HL-60 (cell line): ENCODE measurements at regions not wholly inside any gene's neighbourhood (a gene's known extent, or its start where the extent isn't known, plus 50 kb on each side); places are given as distances from the start of the nearest gene placed in this dataset.

Experiments
- POLR2AphosphoS5 ChIP-seq: IDR thresholded peaks from 2 replicates; pipeline ENCODE4 v1.6.1; 2012; ENCODE audit warnings: low read depth
- TF ChIP-seq, protein P1 (sequence below): IDR thresholded peaks from 2 replicates; pipeline ENCODE4 v1.6.1; 2012; ENCODE audit warnings: low read depth; ENCODE audit not compliant: insufficient replicate concordance

DNA sequence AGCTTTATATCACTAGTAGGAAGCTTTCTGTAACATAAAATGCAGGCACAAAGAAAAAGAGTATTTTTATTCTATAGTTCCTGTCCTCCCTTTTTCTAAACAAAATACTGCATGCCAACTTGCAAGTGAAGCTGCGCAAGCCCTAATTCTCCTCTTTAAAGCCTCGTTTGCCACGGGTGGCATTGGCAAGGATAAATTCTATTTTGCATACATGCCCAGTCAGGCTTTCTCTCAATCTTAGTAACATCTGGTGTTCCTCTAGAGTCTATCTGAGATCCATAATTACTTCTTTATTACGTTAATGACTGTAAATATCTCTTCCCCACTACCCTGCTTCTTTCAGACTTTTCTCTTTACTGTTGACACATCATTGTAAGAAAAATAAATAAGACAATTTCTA, 97.1 kb upstream of the DAAM1 start:
- TF ChIP-seq, protein P1, sequence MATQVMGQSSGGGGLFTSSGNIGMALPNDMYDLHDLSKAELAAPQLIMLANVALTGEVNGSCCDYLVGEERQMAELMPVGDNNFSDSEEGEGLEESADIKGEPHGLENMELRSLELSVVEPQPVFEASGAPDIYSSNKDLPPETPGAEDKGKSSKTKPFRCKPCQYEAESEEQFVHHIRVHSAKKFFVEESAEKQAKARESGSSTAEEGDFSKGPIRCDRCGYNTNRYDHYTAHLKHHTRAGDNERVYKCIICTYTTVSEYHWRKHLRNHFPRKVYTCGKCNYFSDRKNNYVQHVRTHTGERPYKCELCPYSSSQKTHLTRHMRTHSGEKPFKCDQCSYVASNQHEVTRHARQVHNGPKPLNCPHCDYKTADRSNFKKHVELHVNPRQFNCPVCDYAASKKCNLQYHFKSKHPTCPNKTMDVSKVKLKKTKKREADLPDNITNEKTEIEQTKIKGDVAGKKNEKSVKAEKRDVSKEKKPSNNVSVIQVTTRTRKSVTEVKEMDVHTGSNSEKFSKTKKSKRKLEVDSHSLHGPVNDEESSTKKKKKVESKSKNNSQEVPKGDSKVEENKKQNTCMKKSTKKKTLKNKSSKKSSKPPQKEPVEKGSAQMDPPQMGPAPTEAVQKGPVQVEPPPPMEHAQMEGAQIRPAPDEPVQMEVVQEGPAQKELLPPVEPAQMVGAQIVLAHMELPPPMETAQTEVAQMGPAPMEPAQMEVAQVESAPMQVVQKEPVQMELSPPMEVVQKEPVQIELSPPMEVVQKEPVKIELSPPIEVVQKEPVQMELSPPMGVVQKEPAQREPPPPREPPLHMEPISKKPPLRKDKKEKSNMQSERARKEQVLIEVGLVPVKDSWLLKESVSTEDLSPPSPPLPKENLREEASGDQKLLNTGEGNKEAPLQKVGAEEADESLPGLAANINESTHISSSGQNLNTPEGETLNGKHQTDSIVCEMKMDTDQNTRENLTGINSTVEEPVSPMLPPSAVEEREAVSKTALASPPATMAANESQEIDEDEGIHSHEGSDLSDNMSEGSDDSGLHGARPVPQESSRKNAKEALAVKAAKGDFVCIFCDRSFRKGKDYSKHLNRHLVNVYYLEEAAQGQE = no peak
- no peak for TF ChIP-seq POLR2AphosphoS5
